22Rv1 (cell line): ENCODE measurements at regions not wholly inside any gene's neighbourhood (a gene's known extent, or its start where the extent isn't known, plus 50 kb on each side); places are given as distances from the start of the nearest gene placed in this dataset.

Source experiments
- ZFX ChIP-seq: fragments of 450-650 bp; IDR thresholded peaks from 2 replicates; pipeline ENCODE4 v1.6.1; 2017; ENCODE audit warnings: antibody characterized with exemption, borderline replicate concordance
- TF ChIP-seq, protein P1 (sequence below): fragments of 450-650 bp; IDR thresholded peaks from 2 replicates; pipeline ENCODE4 v1.5.1; 2017; ENCODE audit warnings: mild to moderate bottlenecking

DNA sequence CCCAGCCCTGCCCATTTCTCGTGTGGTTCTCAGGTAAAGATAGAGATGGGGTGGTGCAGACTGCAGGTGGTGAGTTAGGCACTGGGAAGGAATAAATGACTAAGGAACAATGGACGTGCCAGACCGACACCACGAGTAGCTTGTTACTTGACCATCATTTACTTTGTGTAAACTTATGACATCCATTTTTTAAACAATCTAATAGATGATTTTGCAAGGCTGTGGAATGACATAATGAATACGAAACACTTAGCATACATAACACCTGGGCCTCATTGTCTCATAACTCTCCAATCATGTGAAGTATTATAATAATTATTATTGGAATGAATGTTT, 137.3 kb upstream of the CPEB2 start:
- TF ChIP-seq, protein P1, sequence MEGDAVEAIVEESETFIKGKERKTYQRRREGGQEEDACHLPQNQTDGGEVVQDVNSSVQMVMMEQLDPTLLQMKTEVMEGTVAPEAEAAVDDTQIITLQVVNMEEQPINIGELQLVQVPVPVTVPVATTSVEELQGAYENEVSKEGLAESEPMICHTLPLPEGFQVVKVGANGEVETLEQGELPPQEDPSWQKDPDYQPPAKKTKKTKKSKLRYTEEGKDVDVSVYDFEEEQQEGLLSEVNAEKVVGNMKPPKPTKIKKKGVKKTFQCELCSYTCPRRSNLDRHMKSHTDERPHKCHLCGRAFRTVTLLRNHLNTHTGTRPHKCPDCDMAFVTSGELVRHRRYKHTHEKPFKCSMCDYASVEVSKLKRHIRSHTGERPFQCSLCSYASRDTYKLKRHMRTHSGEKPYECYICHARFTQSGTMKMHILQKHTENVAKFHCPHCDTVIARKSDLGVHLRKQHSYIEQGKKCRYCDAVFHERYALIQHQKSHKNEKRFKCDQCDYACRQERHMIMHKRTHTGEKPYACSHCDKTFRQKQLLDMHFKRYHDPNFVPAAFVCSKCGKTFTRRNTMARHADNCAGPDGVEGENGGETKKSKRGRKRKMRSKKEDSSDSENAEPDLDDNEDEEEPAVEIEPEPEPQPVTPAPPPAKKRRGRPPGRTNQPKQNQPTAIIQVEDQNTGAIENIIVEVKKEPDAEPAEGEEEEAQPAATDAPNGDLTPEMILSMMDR: no peak
- no peak for TF ChIP-seq ZFX
